Activated naive CD4-positive, alpha-beta T cell treated with anti-CD3 and anti-CD28 coated beads, Interleukin-2, amount 50 U/mL, for 16 hours (primary cell): ENCODE measurements at regions not wholly inside any gene's neighbourhood (a gene's known extent, or its start where the extent isn't known, plus 50 kb on each side); places are given as distances from the start of the nearest gene placed in this dataset.

Experiments
- DNase-seq: peaks from one replicate; pipeline ENCODE4 v3.0.0-alpha.2; 2020

DNA sequence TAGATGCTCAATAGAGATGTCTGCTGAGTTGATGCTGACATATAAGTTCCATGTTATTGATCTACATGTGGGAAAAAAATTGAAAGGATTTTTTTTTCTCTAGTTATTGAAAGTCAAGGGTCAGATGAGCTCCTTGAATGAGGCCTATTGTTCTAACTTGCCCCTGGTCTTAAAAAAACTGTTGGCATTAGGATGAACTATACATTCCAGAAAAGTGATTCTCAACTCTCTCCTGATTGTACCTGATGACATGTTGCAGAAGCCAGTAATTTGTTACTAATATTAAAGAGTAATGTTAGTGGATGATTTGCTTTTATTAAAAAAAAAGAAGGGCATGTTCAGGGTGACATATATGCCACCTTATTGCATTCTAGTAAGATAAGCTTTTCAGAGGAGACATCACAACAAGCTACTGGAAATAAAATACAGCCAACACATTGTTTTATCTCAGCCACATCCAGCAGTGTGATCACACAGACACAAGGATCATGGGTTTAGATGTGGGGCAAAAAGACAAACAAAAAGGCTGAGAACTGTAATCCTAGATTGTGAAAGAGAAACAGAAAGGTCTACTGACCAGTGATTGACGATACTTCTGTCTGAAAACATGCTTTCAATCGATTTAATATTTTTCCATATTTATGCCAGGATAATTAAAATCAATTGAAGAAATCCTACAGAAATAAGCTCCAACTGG lies 1314.1 kb upstream of the C9orf72 start:
- DNase-seq: no peak

DNA sequence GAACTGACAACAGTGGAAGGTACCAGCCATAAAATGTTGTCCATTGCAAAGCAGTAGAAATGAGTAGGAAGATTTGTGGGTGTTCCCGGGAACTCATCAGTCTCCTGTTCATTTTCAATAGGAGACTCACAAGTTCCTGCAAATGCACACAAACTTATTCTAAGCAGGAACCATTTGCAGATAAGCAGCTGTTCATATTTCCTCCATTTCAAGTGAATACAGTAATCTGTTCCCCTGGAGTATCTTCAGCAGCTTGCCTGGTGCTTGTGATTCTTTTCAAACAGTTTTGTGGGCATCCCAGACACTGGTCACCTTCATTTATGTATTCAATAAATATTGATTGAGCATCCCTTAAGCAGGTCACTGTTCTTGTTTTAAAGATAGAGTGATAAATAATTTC lies 1315.5 kb upstream of the C9orf72 start:
- no peak for DNase-seq

DNA sequence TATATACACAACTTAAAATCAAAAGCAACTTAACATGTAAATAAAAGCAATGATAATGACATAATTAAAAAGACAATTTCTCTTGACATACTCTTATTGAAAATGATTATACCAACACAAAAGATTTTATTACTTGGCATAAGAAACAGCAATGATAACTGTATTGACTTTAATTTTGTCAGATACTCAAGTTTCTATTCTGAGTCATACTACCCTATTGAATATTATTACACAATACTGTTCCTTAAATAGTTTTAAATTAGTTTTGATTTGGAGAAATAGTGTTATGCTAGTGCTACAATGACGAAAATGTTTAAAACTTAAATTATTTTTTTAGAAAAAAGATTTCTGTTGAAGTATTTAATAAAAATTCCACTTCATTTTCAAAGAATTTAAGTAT lies 1319.3 kb upstream of the C9orf72 start:
- DNase-seq: no peak

DNA sequence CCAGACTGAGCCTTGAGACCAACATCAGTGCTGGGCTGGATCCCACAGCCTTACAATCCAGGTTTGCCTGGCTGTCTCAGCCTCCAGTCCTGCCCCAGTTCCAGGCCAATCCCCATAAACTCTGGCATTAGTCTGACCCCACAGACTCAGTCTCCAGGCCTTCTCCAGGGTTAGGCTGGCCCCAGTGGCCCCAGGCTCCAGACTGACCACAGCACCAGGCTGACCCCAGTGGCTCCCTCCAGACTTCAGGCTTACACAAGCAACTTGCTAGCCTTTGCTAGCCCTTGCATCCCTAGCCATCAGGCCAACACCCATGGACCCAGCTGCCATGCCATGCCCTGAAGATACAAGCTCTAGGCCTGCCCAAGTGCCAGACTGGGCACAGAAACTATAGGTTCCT lies 1326.0 kb upstream of the C9orf72 start:
- DNase-seq: no peak

DNA sequence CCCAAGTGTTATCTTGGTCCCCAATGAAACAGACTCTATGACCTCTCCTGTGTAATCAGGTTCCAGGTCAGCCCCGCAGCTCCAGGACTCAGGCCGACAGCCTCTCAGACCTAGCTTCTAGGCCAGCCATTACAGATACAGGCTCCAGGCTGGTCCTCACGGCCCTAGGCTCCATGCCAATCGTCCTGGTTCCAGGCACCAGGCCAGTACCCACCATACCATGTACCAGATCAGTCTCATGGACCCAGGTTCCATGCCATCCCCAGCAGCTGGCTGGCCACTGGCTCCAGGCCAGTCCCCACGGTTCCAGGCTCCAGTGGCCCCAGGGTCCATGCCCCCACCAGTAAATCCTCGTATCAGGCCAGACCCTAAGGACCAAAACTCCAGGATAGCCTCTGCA lies 1326.6 kb upstream of the C9orf72 start:
- no peak for DNase-seq

DNA sequence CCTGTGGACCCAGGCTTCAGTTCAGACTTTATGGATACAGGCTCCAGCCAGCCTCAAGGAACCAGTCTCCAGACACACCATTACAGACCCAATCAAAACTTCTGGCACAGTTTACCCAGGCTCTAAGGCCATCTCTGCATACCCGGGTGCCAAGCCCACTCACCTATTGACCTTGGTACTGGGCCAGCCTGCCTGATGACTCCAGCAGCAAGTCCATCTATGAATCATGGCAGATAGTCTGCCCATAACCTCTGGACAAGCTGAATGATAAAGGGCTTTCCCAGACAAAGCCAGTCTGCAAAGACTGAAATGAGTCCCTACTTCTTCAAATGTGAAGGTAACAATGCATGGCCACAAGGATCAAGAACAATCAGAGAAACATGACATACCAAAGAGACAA lies 1327.1 kb upstream of the C9orf72 start:
- DNase-seq: no peak

DNA sequence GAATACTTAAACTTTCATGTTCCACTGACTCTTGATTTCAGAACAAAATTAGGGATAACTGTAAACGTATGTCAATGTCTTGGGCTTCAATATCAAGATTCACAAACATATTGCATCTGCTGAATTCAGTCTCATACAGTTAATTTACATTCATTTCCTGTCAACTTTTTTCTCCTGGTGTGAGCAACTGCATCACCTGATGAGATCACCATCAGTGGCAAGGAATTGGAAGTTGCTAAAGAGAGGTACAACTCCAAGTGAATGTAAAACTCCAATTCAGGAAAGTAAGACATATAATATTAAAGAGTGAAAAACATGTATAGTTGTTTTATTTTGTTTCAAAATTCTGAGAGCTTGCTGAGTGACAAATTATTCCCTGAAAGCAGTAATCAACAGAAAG lies 1336.2 kb upstream of the C9orf72 start:
- no peak for DNase-seq

DNA sequence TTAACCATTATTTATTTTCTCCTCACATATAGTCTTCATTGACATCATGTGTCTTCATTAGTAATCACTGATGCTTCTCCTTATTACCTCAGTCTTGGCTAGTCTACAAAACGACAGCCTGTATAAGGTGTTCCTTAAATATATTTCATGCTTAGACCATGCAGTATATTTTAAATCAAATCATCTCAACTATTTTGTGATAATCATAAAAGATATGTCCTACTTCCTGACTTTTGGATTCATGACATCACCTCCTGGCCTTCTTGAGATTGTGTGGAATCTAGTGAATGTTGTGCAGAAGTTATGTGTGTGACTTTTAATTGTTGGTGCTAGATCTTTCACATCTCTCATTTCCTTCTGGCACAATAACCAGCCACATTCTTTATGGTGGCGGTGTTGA lies 1339.3 kb upstream of the C9orf72 start:
- no peak for DNase-seq

DNA sequence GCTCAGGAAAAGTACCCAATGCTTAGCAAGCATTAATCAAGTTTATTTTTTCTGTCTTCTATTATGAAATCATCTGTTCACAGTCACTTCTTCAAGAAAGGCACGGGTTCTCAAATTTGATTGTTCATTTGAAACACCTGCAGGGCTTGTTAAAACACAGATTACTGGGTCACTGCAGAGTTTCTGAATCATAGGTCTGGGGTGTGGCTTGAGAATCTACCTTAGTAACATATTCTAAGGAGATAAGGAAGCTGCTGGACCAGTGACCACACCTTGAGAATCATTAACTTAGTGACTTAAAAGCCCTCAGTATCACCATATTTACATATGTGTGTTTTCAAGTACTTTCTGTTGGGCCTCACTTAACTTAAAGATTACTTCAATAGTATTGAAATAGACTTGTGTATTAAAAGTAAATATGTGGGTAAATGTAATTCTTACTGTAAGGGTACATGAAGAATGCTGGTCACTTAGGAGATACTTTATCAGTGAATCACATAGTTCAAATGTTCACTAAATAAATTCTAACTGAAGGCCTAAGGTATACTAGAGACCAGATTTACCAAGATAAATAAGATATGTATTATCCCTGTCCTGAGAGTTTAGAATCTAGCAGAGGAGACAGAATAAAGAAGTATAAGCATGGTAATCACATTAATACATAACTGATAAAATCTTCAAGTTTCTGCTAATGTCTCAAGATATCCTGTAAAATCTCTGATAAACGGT lies 1342.1 kb upstream of the C9orf72 start:
- no peak for DNase-seq

DNA sequence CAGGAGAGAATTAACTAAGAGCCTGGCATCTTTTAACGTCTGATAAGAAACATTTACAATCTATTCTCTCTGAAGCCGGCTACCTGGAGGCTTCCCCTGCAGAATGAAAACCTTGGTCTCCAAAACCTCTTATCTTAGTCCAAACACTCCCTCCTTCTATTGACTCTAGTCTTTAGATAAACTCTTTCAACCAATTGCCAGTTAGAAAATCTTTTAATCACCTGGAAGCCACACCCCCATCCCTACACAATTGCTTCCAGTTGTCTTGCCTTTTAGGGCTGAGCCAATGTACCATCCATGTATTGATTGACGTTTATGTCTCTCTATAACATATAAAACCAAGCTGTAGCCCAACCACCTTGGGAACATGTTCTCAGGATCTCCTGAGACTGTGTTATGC lies 1343.1 kb upstream of the C9orf72 start:
- no peak for DNase-seq

DNA sequence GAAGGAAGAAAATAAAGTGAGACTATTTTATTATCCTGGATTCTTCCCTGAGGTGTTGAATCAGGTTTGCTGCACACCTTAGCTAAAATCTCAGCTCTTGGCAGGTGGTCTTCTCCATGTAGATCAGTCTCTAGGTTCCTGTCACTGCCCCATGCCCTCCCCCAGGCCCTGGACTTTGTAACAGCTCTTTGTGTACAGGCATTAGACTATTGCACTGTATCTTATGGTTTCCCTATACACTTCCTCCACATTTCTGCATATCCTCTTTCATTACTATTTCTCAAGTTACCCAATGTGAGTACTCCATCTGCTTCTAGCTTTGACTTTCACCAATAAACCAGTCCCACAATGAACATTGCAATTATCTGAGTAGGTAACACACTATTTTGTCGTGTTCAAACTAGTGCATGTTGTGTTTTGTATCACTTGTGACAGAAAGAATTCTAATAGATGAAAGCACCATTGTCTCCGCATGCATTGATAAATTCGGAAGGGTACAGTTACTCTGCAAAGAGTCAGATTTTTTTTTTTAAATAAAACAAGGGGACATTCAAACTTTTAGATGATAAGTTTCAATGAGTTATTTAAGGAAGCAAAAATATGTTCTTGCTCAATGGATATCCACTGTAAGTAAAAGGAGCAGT lies 1348.7 kb upstream of the C9orf72 start:
- DNase-seq: no peak

DNA sequence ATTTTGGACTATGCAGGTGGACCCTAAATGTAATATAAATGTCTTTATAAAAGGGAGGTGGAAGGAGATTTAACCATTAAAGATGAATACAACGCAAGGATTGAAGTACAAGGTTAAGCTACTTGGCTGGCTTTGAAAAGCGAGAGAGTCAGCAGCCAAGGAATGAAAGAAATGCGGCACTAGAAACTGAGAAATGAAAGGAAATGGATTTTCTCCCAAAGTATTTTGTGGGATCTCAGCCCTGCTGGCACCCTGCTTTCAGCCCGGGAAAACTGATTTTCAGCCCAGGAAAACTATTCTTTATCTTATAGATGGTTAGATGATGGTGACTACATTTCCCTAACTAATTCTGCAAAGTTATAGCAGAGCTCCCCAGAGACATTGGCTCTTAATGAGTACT lies 1349.6 kb upstream of the C9orf72 start:
- no peak for DNase-seq

DNA sequence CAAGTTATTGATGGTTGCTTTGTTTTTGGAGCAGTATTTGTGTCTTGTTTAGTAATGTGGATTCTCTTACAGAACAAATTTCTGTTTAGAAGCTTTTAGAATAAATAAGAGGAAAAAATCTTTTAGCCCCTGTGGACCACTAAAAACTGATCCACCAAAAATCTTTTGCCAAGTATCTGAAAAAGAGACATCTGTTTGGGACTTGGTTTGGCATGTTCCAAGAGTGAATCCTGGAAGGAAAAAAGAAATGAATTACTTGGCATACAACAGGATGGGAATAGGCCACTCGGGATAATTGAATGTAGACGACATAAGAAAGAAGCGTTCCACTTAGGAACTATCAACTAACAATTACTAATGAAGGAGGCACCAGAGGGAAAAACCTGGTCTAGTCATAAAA lies 1350.1 kb upstream of the C9orf72 start:
- no peak for DNase-seq

DNA sequence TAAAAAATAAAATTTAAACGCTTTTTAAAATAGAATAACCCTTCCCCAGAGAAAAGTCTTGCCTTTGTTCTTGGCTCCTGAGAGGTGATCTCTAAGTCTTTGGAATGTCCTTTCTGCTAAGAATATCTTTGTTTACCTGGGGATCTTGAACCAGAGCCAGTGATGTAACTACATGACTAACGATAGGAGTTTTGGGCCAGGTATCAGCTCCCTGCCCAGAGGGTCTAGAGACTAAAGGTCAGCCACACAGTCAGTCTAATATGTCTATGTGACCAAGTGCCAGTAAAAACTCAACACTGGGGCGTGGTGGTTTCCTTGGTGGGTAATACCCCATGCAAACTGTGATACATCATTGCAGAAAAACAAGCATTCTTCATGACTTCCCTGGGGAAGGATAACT lies 1351.9 kb upstream of the C9orf72 start:
- no peak for DNase-seq

DNA sequence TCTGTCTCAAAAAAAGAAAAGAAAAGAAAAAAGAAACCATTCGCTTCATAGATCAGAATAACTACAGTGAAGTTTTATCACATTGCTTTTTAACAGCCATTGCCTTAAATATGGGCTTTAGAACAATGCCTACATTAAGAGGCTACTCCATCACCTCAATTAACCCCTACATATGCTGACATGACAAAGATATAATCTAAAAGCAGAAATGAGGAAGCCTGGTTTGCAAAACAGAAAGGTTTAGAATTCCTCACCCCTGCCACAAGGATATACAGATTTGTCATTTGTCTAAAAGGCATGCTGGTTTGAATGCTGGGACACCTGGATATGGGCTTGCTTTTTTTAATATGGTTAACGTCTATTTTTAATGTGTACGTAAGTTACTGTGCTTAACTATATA lies 1353.0 kb upstream of the C9orf72 start:
- DNase-seq: no peak

DNA sequence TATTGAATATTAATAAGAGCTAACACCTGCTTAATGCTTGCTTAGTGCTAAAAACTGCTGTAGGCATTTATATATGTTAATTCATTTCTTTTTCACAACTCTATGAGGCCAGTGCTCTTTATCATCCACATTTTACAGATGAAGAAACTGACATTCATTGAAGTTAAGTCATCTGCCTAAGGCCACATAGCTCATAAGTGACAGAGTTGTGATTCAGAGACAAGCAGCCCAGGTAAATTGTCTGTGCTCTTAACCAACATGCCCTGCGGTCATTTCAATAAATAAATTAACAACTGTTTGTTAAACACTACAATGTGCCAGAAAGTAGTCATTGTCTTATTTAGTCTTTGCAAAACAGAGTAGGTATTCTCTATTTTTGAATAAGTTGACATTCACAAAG lies 1354.4 kb upstream of the C9orf72 start:
- no peak for DNase-seq

DNA sequence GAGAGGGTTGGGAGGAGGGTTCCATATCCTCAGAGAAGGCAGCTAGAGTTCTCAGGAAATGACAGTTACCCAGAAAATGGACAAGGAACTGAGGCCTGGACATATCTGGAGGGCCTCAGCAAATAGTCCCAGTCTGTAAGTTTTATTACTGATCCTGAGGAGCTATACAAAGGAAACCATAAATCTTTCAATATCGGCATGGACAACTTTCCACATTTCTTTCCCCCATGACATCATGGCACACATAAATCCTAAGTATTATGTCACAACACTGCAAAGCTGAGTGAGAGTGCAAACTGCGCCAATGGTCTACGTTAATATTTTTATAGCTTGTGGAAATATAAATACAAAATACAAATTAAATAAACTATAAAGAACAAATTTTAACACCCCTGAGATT lies 1356.2 kb upstream of the C9orf72 start:
- no peak for DNase-seq

DNA sequence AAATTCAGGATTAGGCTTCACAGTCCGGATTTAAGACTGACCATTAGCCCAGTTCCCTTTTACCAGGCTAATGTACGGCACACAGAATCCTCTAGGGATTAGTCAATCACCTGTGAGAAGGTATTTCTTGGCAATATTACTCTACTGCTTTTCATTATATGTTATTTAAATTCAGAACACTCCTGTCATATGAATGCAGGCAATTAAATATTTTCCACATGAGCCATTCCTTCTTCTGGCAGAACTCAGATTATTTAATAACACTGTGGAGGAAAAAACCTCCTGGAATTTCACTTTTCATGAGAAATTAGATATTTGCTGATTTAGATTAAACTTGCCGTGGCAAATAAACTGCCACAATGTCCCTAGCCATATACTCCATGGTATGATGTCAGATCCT lies 1357.5 kb upstream of the C9orf72 start:
- DNase-seq: no peak

DNA sequence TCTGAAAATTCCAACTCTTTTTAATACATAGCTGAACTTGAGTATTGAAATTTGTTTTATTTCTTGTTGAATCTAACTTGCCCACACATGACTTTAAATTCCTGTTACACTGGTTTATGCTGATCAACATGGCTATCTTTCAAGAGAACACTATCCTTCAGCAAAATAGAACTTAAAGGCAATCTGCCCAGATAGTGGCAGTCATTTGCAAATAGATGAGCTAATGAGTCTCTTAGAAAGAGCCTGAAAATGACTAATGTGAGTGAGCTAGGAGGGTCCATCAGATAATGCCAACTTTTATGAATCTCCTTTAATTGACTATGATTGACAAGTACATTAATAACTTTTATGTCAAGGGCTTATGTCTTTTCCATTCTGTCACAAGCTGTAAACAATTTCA lies 1360.8 kb upstream of the C9orf72 start:
- DNase-seq: no peak

DNA sequence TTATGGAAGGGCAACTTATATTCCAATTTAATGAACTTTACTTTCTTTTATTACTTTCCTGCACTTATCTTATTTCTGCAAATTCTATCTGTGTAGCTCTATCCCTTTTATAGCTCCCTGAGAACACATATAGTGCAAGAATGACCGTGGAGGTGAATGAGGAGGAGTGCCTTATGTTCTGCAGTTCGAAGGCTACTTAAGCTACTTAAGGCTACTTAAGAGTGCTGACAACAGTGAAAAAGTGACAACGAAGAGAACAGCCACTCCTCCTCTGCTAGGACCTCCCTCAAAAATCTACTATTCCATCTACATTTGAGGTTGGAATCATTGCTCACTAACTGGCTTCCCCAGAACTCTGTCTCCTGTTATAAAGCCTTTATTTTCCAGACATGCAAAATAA lies 1365.7 kb upstream of the C9orf72 start:
- DNase-seq: no peak

DNA sequence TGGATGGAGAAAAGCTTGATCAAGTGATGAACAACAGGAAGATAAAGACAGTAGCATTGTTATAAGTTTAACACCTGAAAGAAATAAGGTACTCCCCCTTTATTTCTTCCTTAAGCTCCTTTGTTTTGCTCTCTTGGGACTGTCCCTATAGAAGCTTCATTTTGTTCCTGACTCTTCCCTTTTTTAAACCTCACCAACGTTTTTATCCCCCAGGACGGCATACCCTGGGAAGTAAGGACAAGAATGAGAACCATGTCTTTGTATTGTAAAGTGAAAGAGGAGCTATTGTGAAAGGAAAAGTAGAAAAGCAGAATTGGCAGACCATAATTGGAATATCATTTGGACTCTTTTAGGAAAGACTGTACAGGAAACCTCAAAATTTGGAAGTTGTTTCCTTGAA lies 1368.6 kb upstream of the C9orf72 start:
- no peak for DNase-seq

DNA sequence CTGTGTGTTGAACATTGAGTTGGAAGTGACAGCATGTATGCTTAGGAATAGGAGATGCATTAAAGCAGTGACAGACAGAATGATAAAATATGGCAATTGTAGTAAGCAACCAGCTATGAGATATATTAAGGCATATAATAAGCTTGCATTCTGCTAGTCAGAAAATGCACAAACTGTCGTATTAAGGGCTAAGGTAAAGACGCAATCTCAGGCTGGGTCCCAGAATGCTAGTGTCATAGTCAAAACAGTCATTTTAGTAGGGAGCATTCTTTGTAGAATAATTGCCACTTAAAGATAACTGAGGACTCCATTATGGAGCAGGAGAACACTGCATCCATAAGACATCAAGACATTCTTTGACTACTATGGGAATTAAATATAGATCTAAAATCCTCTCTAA lies 1369.7 kb upstream of the C9orf72 start:
- no peak for DNase-seq

DNA sequence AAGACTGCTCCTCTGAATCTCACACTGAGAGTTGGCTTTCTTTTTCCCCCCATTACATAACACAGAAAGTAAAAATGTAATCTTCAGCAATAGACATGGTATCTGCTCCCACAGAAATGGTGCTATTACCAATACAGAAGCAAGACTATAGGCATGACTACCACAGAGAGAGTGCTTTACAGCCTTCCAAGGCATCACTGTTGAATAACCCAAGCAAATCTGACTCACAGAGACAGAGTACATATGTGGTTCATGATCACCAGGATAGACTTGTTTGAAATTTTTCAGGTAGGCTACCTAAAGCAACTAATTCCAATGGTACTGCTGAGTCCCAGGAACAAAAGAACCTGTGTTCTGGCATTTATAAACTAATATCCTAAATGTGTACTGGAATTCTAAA lies 1373.4 kb upstream of the C9orf72 start:
- DNase-seq: no peak

DNA sequence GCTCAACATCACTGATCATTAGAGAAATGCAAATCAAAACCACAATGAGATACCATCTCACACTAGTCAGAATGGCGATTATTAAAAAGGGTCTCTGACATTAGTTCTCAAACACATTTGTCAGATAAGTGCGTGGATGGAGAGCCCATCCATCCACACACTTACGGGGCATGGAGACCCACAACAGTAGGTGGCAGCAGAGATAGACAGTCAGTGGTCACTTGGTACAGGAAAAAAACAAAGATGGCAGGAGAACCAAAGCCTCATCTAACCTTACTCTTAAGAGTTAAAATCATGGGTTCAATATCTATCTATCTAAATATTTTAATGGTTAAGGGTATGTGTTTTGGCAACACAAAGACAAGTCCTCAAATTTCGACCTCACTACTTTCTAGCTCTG lies 1378.7 kb upstream of the C9orf72 start:
- no peak for DNase-seq
